Fibroblast of peridontal ligament (primary cell): ENCODE measurements at regions not wholly inside any gene's neighbourhood (a gene's known extent, or its start where the extent isn't known, plus 50 kb on each side); places are given as distances from the start of the nearest gene placed in this dataset.

Experiments used
- DNase-seq: peaks from one replicate; pipeline ENCODE4 v3.0.0-alpha.2; 2010; ENCODE audit errors: extremely low read depth

DNA sequence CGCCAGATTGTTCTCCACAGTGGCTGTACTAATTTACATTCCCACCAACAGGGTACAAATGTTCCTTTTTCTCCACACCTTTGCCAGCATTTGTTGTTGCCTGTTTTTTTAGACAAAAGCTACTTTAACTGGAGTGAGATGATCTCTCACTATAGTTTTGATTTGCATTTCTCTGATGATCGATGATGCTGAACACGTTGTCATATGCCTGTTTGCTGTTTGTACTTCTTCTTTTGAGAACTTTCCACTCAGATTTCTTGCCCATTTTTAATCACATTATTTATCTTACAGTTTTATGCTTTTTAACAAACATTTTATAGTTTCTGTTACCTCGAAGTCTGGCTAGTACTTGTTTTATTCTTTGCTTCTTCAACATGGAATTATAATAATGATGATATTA is 643.7 kb upstream of the ALCAM start:
- DNase-seq: no peak

DNA sequence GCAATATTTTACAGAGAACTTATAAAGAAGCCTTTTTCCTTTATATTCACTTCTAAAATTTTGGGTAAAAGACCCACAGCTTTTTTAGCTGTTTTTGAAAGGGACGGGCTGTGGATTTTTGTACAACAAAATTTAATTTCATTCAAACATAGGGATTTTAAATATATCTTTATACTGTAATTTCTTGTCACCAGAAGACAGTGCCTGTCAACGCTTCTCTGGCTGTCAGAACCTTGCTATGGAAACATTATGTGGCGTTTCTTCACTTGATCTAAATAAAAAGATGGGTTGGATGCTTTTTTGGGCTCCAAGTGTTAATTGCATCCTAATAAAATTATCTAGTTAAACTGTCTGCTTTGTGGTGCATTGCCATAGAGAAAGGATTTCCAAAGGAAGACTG is 635.6 kb upstream of the ALCAM start:
- DNase-seq: no peak

DNA sequence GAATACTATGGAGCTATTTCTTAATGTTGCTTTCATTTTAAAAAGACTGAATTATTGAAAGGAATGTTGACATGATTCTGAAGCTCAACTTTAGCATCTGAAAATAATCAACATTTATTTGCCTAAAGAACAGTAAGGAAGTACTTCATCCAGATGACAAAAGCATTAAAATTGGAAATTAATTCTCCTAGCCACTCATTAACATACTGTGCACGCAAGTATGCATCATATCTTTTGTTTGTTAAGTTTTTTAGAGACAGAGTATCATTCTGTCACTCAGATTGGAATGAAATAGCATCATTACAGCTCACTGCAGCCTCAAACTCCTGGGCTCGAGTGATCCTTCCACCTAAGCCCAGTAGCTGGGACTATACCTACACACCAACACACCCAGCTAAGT is 632.1 kb upstream of the ALCAM start:
- DNase-seq: no peak

DNA sequence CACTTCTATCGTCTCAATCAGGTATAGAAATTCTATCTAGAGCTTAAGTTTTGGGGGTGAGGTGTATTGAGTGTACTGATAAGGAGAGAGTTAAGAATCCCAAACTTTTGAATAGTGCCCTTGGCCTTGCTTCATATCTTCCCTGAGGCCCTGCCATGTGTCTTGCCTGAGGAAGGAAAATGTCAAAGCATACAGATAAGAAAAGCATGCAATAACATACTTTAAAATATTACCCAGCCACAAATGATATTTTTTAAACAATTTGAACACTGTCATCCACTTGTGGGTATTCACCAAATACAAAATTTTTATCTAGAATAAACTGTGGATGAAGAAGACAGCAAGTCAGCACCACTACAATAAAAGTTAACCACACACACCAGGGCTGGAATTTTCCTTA is 631.0 kb upstream of the ALCAM start:
- no peak for DNase-seq

DNA sequence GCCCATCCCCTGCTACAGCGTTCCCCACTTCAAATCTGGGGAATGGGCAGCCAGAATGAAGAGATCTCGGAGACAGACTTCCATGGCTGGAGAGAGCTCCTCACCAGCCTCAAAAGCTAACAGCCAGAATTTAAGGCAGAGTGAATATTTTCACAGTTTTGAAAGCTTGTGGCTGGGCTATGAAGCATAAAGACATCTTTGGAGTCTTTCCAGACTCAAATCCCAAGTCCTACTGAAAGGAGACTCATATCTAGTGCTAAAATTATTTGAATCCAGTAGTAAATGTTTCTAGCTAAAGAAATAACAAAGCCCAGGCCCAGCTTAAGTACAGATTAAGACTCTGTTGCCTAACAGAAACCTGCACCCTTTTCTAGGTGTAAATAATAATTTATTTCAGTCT is 628.4 kb upstream of the ALCAM start:
- DNase-seq: peak; percentile 41

DNA sequence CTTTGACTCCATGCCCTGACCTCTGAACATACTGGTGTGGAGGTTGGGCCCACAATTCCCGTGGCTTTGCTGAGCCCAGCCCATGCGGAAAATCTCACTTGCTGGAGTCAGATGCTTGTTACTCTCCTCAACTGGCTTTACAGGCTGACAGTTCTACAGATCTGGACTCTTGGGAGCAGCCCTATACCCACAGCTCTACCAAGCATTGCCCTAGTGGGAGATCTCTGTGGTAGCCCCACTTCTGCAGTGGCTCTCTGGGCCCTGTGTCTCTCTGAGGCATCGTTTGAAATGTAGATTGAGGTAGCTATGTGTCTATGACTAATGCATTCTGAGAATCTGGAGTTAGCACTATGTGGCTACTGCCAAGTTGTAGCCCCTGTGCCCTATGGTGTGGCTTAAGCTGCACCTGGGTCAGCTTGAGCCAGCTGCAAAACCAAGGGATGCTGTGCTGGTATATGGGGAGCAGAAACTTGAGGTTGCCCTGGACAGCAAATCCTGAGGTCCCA is 625.8 kb upstream of the ALCAM start:
- no peak for DNase-seq

DNA sequence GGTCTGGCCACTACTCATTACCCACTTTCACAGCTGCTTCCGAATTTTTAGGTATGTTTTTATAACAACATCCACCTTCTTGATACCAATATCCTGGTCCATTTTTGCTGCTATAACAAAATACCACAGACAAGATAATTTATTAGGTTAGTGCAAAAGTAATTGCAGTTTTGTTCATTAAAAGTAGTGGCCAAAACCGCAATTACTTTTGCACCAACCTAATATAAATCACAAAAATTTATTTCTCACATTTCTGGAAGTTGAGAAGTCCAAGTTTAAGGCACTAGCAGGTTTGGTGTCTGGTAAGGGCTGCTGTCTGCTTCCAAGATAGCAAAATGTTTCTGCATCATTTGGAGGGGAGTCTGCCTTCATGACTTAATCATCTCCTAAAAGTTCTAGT is 624.7 kb upstream of the ALCAM start:
- DNase-seq: no peak

DNA sequence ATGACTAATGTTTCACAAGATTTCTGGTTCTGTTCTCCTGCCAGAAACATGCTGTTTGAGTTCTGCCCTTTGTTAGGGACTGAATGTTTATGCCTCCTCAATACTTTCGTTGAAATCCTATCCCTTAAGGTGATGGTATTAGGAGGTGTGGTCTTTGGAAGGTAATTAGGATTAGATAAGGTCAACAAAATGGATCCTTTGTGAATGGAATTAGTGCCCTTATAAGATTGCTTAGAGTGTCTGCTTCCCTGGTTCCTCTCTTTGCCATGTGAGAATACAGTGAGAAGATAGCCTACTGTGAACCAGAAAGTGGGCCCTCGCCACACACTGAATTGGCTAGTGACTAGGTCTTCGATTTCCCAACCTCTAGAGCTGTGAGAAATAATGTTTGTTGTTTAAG is 621.4 kb upstream of the ALCAM start:
- no peak for DNase-seq

DNA sequence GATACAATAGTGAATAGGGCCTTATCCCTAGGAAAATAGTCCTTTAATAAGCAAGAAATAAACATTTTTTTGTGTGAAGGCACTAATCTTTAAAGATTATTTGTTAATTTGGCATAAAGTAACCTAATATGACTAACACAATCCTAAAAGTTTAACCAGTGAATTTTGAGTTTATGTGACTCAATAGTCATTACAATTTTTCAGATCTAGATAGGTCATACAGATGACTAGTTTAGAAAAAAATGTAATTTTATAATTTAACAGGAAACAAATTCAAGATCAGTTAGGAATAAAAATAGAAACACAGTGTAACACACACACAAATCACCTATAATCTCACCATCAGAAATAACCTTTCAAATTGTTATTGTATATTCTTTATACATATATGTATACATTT is 620.7 kb upstream of the ALCAM start:
- DNase-seq: peak; percentile 18

DNA sequence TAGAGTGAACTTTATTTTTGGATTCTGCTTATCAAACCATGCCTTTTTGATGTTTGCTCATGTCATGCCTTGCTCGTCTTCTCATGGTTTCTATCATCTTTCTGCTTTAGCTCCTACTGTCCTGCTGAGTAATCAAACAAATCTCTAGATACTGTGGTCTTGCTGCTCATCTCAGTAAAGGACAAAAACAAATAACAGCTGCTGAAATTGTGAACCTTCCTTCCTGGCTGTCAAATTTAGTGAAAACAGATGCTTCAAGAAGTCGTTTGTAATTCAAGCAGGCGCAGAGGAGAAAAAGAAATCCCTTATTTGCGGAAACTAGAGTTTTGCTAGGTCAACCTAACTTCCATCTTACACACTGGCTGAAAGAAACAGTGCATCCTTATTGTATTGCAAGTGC is 616.1 kb upstream of the ALCAM start:
- DNase-seq: peak; percentile 53

DNA sequence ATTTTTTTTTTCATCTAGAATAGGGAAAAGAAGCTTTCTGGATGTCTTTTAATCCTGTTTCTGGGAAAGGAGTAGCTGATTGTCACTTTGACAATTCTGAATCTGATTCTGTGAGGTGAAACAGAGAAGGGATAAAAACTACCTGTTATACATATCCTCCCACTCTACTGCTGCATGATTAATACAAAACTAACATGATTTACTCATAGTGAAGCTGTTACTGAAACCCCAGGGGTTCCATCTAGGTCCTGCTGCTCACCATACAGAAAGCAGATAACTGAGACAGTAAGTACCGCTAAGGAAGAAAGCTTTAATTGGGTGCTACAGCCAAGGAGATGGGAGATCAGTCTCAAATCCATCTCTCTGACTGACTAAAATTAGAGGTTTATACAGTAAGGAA is 610.9 kb upstream of the ALCAM start:
- DNase-seq: no peak

DNA sequence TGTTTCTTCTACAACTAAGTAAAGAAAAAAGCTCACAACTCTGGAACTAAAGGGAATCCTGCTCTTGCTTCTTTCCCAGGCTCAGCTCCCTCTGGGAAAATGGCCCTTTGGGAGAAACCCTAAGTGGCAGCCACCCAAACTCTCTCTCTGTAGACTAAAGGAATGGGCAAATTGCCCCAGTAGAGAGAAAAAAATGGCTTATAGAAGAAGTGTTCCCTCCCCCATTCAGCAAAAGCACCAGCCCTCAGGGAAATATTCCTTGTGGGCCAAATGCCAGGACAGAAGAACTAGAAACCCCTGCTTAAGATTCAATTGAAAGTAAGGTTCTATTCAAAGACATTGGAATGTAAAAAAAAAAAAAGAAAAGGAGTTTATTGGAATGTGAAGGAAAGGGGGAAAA is 603.7 kb upstream of the ALCAM start:
- peak; percentile 27 for DNase-seq

DNA sequence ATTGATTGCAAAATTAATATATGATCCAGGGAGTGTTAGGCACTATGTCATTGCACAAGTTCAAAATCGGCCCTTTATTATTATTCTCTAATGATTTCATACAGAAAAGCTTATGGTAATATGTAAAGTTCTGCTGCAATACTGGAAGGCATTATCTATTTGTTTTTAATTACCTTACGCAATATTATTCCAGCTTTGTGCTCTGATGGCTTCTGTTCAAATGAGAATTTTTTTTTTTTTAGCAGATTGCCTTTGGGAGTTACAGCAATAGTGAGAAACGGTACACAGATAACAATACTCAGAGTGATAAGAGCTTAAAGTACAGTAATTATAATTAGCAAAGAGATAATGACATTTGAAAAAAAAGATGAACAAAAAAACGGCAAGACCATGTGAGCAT is 602.2 kb upstream of the ALCAM start:
- DNase-seq: no peak

DNA sequence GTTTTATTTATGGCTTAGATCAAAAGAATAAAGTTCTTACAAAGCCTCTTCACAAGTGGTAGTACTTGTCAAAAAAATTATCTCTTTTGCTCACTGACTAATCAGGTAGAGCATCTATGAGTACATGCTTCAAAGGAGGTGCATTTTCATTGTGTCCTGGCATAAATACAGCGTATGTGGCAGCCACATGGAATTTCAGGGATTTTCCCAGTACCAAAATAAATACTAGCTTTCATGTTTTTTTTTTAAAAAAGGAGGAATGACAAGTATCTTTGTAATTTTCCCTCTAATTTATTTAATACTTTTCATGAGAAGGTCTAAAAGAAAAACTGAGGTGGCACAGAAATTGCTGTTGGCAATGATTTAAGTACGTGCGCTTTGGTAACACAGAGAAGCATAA is 597.8 kb upstream of the ALCAM start:
- no peak for DNase-seq

DNA sequence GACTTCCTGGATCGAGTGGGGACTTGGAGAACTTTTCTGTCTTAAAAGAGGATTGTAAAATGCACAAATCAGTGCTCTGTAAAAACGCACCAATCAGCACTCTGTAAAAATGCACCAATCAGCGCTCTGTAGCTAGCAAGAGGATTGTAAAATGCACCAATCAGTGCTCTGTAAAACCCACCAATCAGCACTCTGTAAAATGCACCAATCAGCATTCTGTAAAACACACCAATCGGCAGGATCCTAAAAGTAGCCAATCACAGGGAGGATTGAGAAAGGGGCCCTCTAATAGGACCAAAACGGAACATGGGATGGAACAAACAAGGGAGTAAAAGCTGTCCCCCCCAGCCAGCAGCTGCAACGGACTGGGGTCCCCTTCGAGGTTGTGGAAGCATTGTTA is 587.4 kb upstream of the ALCAM start:
- DNase-seq: no peak

DNA sequence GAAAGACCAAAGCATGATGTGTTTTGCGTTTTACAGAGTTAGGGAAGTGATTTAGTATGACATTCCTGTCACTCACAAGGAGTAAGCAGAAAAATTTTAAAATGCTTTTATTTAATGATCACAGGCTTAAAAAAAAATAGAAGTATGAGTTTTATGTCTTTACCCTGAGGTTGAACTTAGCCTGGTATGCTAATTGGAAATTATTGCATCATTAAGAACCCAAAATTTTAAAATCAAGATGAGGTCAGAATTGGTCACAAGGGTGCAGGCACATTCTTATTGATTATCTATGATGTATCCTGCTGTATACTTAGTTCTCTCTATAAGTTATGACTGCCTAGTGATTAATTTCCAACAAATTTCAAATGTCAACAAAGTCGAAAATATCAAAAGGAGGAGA is 585.6 kb upstream of the ALCAM start:
- peak; percentile 25 for DNase-seq

DNA sequence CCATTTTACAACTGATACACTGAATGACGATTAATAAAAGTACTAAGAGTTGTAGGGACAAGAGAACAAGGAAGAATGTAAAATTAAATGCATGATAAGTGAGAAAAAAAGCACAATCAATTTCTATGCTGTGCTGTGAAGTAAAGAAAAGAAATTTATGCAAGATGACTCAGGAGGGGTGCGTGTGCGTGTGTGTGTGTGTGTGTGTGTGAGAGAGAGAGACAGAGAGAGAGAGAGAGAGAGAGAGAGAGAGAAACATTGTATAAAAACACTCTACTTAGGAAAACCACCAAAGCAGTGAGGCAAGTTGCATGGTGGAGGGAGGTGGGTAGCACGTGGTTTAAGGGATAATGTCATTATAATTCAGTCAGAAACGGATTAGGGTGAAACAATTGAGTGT is 580.8 kb upstream of the ALCAM start:
- DNase-seq: peak; percentile 34

DNA sequence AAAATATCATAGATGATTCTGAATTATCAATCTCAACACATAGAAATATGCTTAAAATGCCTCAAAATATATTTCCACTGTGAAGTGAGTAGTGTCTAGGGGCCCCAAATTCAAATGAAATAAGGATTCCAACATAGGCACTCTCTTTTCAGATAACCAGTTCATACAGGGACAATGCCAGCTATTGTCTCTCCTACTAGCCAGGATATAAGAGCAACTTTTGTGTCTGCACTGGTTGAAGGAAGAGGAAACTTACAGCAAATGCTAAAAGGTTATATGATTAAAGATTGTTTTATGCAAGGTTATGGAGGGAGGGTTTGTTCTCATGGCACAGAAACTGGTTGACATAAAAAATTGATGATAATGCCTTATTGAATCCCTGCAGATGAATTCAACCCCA is 579.4 kb upstream of the ALCAM start:
- no peak for DNase-seq

DNA sequence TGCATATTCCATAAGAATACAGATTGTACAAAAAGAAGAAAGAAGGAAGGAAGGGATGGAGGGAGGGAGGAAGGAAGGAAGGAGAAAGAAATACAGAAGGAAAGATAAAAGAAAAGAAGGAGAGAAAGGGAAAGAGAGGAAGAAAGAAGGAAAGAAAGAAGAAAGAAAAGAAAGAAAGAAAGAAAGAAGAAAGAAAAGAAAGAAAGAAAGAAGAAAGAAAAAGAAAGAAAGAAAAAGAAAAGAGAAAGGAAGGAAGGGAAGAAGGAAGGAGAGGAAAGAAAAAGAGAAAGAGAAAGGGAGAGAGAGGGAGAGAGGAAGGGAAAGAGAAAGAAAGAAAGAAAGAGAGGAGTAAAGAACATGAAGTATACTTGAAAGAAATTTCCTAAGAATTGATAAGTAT is 577.9 kb upstream of the ALCAM start:
- DNase-seq: no peak

DNA sequence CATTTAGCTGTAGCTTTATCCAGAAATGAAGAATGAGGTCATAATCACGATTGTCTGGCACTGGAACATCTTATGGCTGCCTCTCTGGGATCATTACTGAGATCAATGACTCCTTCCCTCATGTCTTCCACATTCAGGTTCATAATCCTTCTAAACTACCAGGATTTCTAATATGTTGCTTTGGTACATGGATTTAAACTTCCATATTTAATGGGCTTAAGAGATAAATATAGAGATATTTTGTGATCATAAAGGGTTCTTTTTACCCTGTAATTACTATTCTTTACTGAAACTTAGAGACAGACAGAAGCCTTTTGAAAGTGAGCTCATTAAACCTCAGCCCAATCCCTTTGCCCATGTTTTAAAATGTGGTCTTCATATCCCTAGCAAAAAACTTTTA is 575.4 kb upstream of the ALCAM start:
- no peak for DNase-seq

DNA sequence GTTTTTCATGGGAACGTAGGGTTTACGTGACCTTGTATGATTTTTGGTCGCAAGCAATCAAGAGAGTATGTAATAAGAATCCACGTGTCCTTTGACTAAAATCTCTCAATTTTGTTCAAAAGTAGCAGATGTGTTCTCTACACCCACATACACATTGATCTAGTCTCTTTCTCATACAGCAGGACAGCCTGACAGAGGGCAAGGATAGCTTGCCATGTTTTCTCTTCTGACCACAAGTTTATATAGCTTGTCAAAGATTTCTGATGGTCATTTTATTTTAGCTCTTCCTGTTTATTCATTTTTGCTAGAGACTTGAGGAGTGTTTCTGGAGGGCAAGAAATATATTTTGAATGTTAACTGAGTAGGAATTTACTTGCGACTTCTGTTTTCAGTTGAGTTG is 570.2 kb upstream of the ALCAM start:
- DNase-seq: peak; percentile 34

DNA sequence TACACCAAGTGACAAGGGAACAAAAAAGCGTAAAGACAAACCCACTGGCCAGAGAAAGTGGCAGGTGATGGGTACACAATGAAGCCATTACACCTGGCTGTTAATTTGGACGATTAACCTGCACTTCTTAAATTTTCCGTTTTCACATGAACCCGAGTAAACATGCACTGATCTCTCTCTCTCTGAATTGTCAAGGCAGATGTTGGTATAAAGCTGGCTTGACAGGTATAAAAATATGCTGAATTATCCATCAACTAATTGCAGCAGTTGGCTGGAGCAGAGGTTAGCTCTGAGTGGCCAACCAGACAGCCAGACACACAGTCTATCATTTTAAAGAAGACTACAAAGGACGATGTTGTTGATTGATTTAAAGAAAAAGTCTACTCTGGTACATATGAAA is 561.7 kb upstream of the ALCAM start:
- no peak for DNase-seq

DNA sequence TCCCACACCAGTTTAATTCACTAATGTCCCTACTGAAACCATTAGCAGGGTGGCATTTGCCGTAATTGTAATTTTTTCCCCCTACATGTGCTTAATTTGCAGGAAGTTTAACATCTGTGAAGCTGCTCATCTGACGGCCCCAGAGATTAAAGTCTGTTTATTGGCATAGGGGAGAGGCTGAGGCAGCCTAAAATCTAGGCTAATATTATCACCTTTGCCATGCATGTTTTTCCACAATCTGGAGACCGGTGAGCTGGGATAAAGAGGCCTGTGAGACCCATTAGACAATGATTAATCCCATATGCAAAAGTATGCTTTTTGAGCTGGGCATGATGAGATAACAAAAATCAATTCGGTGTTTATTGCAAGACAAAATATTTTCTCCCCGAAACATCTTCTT is 561.2 kb upstream of the ALCAM start:
- no peak for DNase-seq

DNA sequence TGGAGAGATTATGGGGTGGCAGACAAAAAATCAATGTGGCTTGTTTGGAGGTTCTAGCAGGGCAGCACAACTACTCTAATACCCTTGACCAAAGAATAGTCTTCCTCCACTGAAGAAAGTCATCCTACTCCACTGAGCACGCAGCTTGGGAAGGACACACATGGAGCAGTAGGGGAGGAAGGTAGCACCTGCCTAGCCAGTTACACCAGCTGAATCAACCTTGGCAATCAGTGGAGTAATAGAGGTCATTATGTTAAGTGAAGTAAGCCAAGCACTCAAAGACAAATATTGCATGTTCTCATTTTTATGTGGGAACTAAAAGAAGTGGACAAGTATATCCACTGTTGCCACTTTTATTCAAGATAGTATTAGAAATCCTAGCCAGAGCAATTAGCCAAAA is 555.8 kb upstream of the ALCAM start:
- DNase-seq: no peak

DNA sequence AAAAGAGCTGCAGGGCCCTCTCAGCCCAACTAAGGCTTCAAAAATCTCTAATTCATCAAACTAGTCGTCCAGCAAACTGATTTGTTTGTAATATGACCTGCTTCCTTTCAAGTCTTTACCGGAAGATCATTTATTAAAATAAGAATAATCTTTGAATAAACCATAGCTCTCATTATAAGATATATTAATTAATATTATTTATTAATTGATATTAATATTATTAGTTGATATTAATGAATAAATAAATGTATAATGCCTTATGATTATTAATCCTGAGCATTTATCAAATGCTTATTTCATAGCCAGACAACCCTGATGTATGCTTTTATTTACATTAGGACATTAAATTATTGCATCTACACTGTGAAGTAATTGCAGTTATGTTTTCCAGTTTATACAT is 550.7 kb upstream of the ALCAM start:
- DNase-seq: no peak
